Mucosa of descending colon (tissue), 3 donors: ENCODE measurements at regions not wholly inside any gene's neighbourhood (a gene's known extent, or its start where the extent isn't known, plus 50 kb on each side); places are given as distances from the start of the nearest gene placed in this dataset.

Experiments
- ATAC-seq: fragments of 200-7000 bp; cut with Tn5 transposase; one replicate; pipeline ENCODE4 v1.9.1; 2020; ENCODE audit warnings: mild to moderate bottlenecking, moderate library complexity
- DNase-seq, 3 donors: peaks; one replicate each; pipeline ENCODE4 v3.0.0-alpha.2; 2020
- H3K36me3 ChIP-seq: fragments of 200-600 bp; one replicate; pipeline ENCODE4 v1.8.0; 2021; ENCODE audit warnings: low read depth, mild to moderate bottlenecking
- H3K4me1 ChIP-seq: fragments of 200-600 bp; one replicate; pipeline ENCODE4 v1.8.0; 2021; ENCODE audit warnings: low read depth, mild to moderate bottlenecking
- H3K4me3 ChIP-seq: fragments of 200-600 bp; one replicate; pipeline ENCODE4 v1.8.0; 2021; ENCODE audit warnings: mild to moderate bottlenecking
- H3K9me3 ChIP-seq: fragments of 200-600 bp; one replicate; pipeline ENCODE4 v1.8.0; 2021; ENCODE audit warnings: mild to moderate bottlenecking
- intact Hi-C, 2 donors: fragments of 100-400 bp; cut with DNase I in 1 of 2; cut with micrococcal nuclease in 1 of 2; formaldehyde crosslinking; loops; one replicate each; pipeline versions ENCODE4 v1.11.0 to v1.11.1; 2022; cut with DNase I, micrococcal nuclease
- TF ChIP-seq, protein P1 (sequence below): fragments of 200-600 bp; IDR thresholded peaks from one replicate; pipeline ENCODE4 v1.8.0; 2022; ENCODE audit warnings: antibody characterized with exemption, mild to moderate bottlenecking
- donor health status: DM: no; HTN: no; CAD: no; lungs with moderate emphysema.
- donor health status: DM: no; HTN: no; CAD: no.
- donor health status: DM: no; HTN: yes; CAD: no.

DNA sequence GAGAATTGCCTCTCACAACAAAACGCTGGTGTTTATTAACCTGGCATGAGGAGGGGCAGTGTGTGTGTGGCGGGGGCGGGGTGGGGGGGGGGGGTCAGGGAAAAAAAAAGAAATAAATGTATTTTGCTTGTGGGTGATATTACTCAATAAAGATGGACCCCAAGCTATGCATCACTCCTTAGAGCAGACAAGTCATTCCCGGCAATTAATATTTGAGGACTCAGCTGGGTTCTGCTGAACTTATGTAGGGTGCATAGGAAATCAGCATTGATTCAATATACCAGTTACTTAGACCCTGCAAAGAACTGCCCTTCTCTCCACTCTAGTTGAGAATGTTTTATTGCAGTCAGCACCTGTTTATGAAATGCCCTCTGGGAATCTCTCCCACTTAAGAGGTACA is 206.2 kb upstream of the MAF start:
- intact Hi-C loops = no loop called here
- no peaks in the 10 kb centered on the region for H3K36me3 ChIP-seq
- no peak for DNase-seq
- TF ChIP-seq, protein P1, sequence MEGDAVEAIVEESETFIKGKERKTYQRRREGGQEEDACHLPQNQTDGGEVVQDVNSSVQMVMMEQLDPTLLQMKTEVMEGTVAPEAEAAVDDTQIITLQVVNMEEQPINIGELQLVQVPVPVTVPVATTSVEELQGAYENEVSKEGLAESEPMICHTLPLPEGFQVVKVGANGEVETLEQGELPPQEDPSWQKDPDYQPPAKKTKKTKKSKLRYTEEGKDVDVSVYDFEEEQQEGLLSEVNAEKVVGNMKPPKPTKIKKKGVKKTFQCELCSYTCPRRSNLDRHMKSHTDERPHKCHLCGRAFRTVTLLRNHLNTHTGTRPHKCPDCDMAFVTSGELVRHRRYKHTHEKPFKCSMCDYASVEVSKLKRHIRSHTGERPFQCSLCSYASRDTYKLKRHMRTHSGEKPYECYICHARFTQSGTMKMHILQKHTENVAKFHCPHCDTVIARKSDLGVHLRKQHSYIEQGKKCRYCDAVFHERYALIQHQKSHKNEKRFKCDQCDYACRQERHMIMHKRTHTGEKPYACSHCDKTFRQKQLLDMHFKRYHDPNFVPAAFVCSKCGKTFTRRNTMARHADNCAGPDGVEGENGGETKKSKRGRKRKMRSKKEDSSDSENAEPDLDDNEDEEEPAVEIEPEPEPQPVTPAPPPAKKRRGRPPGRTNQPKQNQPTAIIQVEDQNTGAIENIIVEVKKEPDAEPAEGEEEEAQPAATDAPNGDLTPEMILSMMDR = no peak
- H3K4me3 ChIP-seq = no peak overlapping the region
- H3K4me1 ChIP-seq = no peaks in the 10 kb centered on the region
- no peak for ATAC-seq
- H3K9me3 ChIP-seq = no peaks in the 10 kb centered on the region

DNA sequence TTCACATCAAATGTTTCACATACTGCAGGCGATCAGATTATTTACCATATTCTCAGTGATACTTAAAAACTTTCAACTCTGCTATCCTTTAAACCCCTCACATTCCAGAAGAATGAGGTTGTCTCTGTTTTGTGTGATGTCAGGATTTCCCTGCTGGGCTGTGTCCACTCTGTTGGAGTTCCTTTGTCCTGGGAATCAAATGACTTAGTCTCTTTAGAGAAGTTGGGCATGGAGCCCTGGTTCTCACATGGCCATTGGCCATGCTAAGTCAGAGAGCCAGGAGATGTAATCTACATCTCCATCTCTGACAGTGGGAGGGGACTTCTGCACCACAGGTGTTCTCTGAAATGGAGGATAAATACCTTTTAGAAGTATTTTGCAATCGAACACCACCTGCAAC is 205.1 kb upstream of the MAF start:
- Histone ChIP-seq H3K36me3 (no peaks in the 10 kb centered on the region), H3K4me1 (no peaks in the 10 kb centered on the region), H3K9me3 (no peaks in the 10 kb centered on the region), H3K4me3 (no peak overlapping the region)
- DNase-seq (no peak), ATAC-seq (no peak)
- TF ChIP-seq, protein P1 = no peak
- intact Hi-C loops = no loop called here

DNA sequence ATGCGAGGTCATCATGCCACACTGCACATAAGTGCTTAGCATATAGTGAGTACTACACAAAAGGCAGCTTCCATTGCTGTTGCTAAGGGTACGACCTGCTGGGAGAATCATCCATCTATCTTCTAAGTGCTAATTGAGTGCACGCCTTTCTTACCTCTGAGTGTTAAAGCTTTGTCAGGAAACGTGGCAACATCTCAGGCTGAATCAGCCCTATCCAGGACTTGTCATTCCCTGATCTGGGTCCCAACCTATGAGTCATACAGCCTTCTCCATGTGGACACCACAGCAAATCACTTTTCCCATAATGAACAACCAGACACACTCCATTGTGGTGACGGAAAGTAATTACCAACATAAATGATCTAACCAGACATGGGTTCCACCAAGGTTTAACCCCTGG is 201.1 kb upstream of the MAF start:
- Histone ChIP-seq H3K4me3 (no peak overlapping the region), H3K9me3 (no peaks in the 10 kb centered on the region), H3K4me1 (no peaks in the 10 kb centered on the region), H3K36me3 (no peaks in the 10 kb centered on the region)
- intact Hi-C loops = no loop called here
- no peak for ATAC-seq
- TF ChIP-seq, protein P1 = no peak
- no peak for DNase-seq

DNA sequence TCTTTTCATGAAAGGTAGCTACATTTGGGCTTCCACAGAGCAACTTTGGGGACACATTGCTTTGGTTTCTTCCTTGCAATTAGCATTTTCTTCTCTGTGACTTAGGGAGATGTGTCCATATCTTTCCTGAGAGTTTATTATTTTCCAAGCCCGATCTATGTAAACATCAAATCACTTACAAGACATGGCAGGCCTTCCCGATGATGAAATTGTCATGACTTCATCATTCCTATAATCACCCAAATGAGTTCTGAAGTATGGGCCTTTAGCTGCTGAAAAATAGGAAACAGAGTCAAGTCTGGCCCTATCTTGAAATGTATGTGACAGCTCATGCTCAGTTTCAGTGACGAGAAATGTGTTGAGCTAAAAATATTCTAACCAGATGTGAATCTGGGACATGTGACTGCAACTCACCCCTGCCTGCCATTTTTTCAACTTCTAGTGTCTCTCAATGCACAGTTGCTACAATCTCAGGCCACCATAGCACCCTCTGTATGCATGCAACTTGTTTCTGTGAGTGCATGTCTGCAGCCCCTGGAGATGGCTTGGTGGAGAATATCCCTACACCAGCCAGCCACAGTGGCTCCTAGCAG is 199.6 kb upstream of the MAF start:
- DNase-seq = no peak
- TF ChIP-seq, protein P1 = no peak
- Histone ChIP-seq H3K4me1 (no peaks in the 10 kb centered on the region), H3K36me3 (no peaks in the 10 kb centered on the region), H3K9me3 (no peaks in the 10 kb centered on the region), H3K4me3 (no peak overlapping the region)
- intact Hi-C loops = no loop called here
- ATAC-seq = no peak

DNA sequence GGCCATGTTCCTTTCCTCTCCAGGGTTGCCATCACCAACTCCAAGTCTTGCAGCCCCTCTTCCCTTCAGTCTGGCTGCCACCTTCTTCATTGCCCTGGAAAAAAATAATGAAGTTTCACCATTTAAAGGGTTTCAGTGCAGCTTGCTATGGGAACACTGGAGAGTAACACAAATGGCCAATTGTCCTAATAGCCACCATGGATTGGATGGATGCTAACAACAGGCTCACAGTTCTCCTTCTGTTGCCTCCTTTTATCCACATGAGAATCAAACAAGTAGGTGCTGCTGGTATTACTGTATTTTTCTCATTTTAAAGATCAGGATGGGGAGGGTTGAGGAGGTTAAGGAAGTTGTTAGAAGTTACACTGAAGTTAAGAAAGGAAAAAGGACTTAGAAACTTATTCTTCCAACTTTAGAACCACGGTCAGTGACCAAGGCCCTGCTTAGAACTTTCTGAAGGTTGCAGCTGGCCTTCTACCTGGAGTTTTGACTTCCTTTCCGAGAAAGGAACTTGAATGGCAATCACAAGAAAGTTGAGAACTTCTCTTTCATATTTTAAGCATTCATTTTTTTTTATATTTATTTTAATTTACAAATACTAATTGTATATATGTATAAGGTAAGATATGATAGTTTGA is 198.0 kb upstream of the MAF start:
- H3K4me3 ChIP-seq = no peak overlapping the region
- no peaks in the 10 kb centered on the region for H3K4me1 ChIP-seq
- H3K9me3 ChIP-seq = no peaks in the 10 kb centered on the region
- DNase-seq (no peak), ATAC-seq (no peak)
- H3K36me3 ChIP-seq = no peaks in the 10 kb centered on the region
- TF ChIP-seq, protein P1 = no peak
- intact Hi-C loops = no loop called here
